ENCODE measurements at regions not wholly inside any gene's neighbourhood (a gene's known extent, or its start where the extent isn't known, plus 50 kb on each side); places are given as distances from the start of the nearest gene placed in this dataset.

DNA sequence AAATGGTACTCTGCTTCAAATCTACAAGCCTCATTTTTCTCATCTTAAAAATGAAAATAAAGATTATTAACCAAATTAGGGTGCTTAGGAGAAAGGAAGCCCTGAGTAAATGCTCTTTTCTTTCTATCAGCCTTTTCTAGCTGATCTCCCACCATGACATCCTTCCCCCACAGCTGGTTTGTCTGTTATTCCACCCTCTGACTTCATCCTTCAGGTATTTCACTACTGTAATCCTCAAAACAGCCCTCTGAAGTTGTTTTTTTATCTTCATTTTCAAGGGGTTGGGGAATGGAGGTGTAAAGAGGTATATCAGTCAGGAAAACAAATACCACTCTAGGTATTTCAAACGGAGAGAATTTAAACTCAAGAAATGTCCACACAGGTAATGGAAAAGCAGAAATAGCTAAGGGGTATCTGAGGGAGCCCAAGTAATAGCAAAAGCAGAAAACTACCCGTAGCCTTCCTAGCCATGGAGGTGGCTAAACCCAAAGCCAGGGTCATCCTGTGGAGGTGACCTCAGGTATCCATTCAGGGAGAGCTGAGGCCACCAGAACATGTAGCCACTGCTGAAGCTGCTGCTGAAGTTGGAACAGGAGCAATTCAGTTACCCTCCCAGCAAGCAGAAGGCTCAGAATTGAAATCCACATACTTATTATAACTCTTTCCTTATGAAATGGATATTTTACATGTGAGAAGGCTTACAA lies 990.9 kb upstream of the ACVR2A start:
- Histone ChIP-seq H3K4me1 (ENCODE audit: control insufficient read depth in 1 of 2, insufficient read depth in 2 of 2, low read length in 2 of 2) (no peaks in the 10 kb centered on the region), H3K27me3 (ENCODE audit: low read depth, low read length) (no peaks in the 10 kb centered on the region), H3K27ac (ENCODE audit: low read length) (no peak overlapping the region), H3K9me3 (ENCODE audit: control insufficient read depth in 1 of 2, low read length in 2 of 2) (no peaks in the 10 kb centered on the region), H3K36me3 (ENCODE audit: control insufficient read depth in 1 of 2, insufficient read depth in 2 of 2, low read length in 2 of 2) (no peaks in the 10 kb centered on the region), H3K4me3 (ENCODE audit: low read depth in 1 of 2, low read length in 2 of 2) (no peak overlapping the region)

DNA sequence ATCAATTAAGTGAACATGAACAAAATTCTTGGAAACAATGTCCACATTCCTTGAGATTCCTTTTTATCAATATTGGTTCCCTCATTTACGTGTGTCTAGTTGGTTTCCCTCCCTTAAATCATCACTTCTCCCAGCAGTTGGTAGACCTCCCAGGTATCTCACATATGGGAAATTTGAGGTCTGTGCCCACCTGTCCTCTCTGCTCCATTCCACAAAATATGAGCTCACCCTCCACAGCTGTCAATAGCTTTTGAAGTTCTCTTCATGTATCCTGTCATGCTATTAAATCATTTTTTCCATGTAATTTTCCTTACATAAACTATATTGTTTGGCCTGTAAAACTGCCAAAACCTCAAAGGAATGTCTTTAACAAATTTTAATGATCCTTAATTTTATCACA lies 992.2 kb upstream of the ACVR2A start:
- Histone ChIP-seq H3K27ac (ENCODE audit: low read length) (no peak overlapping the region), H3K36me3 (ENCODE audit: control insufficient read depth in 1 of 2, insufficient read depth in 2 of 2, low read length in 2 of 2) (no peaks in the 10 kb centered on the region), H3K27me3 (ENCODE audit: low read depth, low read length) (no peaks in the 10 kb centered on the region), H3K4me1 (ENCODE audit: control insufficient read depth in 1 of 2, insufficient read depth in 2 of 2, low read length in 2 of 2) (no peaks in the 10 kb centered on the region), H3K9me3 (ENCODE audit: control insufficient read depth in 1 of 2, low read length in 2 of 2) (no peaks in the 10 kb centered on the region), H3K4me3 (ENCODE audit: low read depth in 1 of 2, low read length in 2 of 2) (no peak overlapping the region)

DNA sequence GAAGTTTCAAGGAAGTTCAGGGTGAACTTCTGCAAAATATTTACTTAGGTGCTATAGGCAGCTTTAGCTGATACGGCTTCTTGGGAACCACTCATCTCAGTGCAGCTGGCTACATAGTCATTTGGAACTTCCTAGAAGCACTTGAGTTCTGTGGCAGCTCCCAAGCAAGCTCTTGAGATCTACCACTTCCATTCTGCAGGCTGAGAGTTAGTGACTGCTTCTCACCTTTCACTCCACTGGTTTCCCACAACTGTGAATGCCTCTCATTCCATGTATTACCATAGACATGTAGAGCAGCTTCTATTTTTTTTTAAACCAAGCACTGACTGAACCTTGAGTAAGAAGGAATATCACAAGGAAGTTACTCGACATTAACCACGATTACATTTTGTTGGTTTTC lies 994.1 kb upstream of the ACVR2A start:
- Histone ChIP-seq H3K9me3 (ENCODE audit: control insufficient read depth in 1 of 2, low read length in 2 of 2) (no peaks in the 10 kb centered on the region), H3K36me3 (ENCODE audit: control insufficient read depth in 1 of 2, insufficient read depth in 2 of 2, low read length in 2 of 2) (no peaks in the 10 kb centered on the region)

DNA sequence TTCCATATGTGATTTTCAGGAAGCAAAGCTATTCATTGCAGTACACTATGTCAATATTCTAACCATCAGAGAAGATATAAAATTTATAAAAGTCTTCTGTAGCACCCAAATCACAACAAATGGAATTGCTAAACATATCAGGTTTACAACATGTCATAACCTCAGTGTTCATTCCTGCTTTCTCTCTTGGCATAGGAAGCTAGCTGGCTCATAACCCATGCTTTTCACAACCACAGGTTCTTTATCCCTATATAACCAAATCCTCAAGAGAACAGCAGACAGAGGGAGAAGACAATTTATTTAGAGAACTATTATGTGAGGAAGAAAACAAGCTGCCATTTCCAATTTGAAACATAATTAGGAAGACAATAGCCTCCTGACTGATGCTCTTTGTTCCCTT lies 997.0 kb upstream of the ACVR2A start:
- Histone ChIP-seq H3K4me1 (ENCODE audit: control insufficient read depth in 1 of 2, insufficient read depth in 2 of 2, low read length in 2 of 2) (no peaks in the 10 kb centered on the region), H3K27ac (ENCODE audit: low read length) (no peak overlapping the region), H3K27me3 (ENCODE audit: low read depth, low read length) (no peaks in the 10 kb centered on the region), H3K9me3 (ENCODE audit: control insufficient read depth in 1 of 2, low read length in 2 of 2) (no peaks in the 10 kb centered on the region), H3K4me3 (ENCODE audit: low read depth in 1 of 2, low read length in 2 of 2) (no peak overlapping the region), H3K36me3 (ENCODE audit: control insufficient read depth in 1 of 2, insufficient read depth in 2 of 2, low read length in 2 of 2) (no peaks in the 10 kb centered on the region)

More for the DNA sequence above, 994.1 kb upstream of the ACVR2A start:
- Histone ChIP-seq H3K4me1 (ENCODE audit: control insufficient read depth in 1 of 2, insufficient read depth in 2 of 2, low read length in 2 of 2) (no peaks in the 10 kb centered on the region), H3K27me3 (ENCODE audit: low read depth, low read length) (no peaks in the 10 kb centered on the region), H3K27ac (ENCODE audit: low read length) (no peak overlapping the region), H3K4me3 (ENCODE audit: low read depth in 1 of 2, low read length in 2 of 2) (no peak overlapping the region)

GRCh38 chr2:146844226-146844990 lies 1000.4 kb upstream of the ACVR2A start:
- no peak overlapping the region for H3K27ac ChIP-seq (ENCODE audit: low read length)
- no peak overlapping the region for H3K4me3 ChIP-seq (ENCODE audit: low read depth in 1 of 2, low read length in 2 of 2)
- H3K9me3 ChIP-seq (ENCODE audit: control insufficient read depth in 1 of 2, low read length in 2 of 2), result no peaks in the 10 kb centered on the region
- no peaks in the 10 kb centered on the region for H3K36me3 ChIP-seq (ENCODE audit: control insufficient read depth in 1 of 2, insufficient read depth in 2 of 2, low read length in 2 of 2)
- no peaks in the 10 kb centered on the region for H3K4me1 ChIP-seq (ENCODE audit: control insufficient read depth in 1 of 2, insufficient read depth in 2 of 2, low read length in 2 of 2)
- H3K27me3 ChIP-seq (ENCODE audit: low read depth, low read length), result no peaks in the 10 kb centered on the region

- Histone ChIP-seq H3K27ac (ENCODE audit: low read length) (no peak overlapping the region), H3K4me1 (ENCODE audit: control insufficient read depth in 1 of 2, insufficient read depth in 2 of 2, low read length in 2 of 2) (no peaks in the 10 kb centered on the region), H3K27me3 (ENCODE audit: low read depth, low read length) (no peaks in the 10 kb centered on the region), H3K9me3 (ENCODE audit: control insufficient read depth in 1 of 2, low read length in 2 of 2) (no peaks in the 10 kb centered on the region), H3K4me3 (ENCODE audit: low read depth in 1 of 2, low read length in 2 of 2) (no peak overlapping the region), H3K36me3 (ENCODE audit: control insufficient read depth in 1 of 2, insufficient read depth in 2 of 2, low read length in 2 of 2) (no peaks in the 10 kb centered on the region)
Observed at GRCh38 chr2:146837857-146838256, 1007.0 kb upstream of the ACVR2A start.

DNA sequence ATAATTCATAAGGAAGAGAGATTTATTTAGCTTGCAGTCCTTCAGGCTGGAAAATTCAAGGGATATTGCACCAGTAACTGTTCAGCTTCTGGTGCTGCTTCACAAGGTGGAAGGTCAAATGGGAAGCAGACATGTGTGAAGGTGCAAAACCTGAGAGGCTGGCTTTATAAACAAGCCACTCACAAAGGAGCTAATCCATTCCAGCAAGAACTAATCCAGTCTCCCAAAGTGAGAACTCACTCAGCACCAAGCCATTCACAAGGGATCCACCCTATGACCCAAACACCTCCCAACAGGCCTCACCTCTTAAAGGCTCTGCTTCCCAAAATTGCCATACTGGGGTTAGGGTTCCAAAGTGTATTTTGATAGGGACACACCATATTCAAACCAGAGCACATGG lies 1018.4 kb upstream of the ACVR2A start:
- Histone ChIP-seq H3K27me3 (ENCODE audit: low read depth, low read length) (no peaks in the 10 kb centered on the region), H3K36me3 (ENCODE audit: control insufficient read depth in 1 of 2, insufficient read depth in 2 of 2, low read length in 2 of 2) (no peaks in the 10 kb centered on the region), H3K27ac (ENCODE audit: low read length) (no peak overlapping the region), H3K4me1 (ENCODE audit: control insufficient read depth in 1 of 2, insufficient read depth in 2 of 2, low read length in 2 of 2) (no peaks in the 10 kb centered on the region), H3K9me3 (ENCODE audit: control insufficient read depth in 1 of 2, low read length in 2 of 2) (peaks cover 0 to 4% of the 10 kb centered on the region in 2 donors), H3K4me3 (ENCODE audit: low read depth in 1 of 2, low read length in 2 of 2) (no peak overlapping the region)

- Histone ChIP-seq H3K27ac (ENCODE audit: low read length) (no peak overlapping the region), H3K4me3 (ENCODE audit: low read depth in 1 of 2, low read length in 2 of 2) (no peak overlapping the region), H3K9me3 (ENCODE audit: control insufficient read depth in 1 of 2, low read length in 2 of 2) (peaks cover 0 to 2% of the 10 kb centered on the region in 2 donors), H3K27me3 (ENCODE audit: low read depth, low read length) (no peaks in the 10 kb centered on the region), H3K4me1 (ENCODE audit: control insufficient read depth in 1 of 2, insufficient read depth in 2 of 2, low read length in 2 of 2) (no peaks in the 10 kb centered on the region), H3K36me3 (ENCODE audit: control insufficient read depth in 1 of 2, insufficient read depth in 2 of 2, low read length in 2 of 2) (no peaks in the 10 kb centered on the region)
Observed at GRCh38 chr2:146821836-146822316, 1023.0 kb upstream of the ACVR2A start.

DNA sequence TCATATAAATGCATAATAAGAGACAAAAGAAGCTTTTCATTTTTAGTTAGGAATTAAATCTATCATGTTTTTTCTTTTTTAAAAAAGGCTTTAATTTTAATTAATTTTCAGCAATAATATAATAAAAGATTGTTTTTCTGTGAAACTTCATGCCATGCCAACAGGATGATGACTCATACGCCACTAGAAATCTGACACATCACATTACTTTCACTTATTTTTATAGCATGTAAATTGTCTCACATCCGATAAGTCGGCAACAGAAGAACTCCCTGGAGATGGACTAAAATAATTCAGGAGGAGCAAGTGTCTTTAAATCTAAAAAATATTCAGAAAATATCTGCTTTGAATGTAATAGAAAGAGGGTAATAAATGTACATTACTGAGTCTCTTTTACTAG lies 1024.2 kb upstream of the ACVR2A start:
- Histone ChIP-seq H3K4me3 (ENCODE audit: low read depth in 1 of 2, low read length in 2 of 2) (no peak overlapping the region), H3K36me3 (ENCODE audit: control insufficient read depth in 1 of 2, insufficient read depth in 2 of 2, low read length in 2 of 2) (no peaks in the 10 kb centered on the region), H3K9me3 (ENCODE audit: control insufficient read depth in 1 of 2, low read length in 2 of 2) (peaks cover 0 to 2% of the 10 kb centered on the region in 2 donors), H3K27me3 (ENCODE audit: low read depth, low read length) (no peaks in the 10 kb centered on the region), H3K27ac (ENCODE audit: low read length) (no peak overlapping the region), H3K4me1 (ENCODE audit: control insufficient read depth in 1 of 2, insufficient read depth in 2 of 2, low read length in 2 of 2) (no peaks in the 10 kb centered on the region)

DNA sequence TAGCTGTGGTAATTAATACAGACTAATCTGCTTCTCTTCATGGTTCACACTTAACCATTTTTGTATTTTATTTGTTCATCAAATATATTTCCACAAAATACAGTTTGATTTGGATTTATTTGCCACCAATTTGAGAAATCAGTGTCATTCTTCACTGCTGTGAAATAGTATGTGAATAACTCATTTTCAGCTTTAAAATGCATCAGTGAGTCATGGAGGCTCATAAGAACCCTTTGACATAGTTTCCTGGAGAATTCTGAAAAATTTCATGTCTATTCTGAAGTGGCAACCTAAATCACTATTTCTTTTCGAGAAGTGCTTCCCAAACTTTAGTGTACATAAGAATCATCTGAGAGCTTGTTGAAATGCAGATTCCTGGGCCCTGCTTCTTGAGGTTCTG lies 1026.7 kb upstream of the ACVR2A start:
- Histone ChIP-seq H3K4me1 (ENCODE audit: control insufficient read depth in 1 of 2, insufficient read depth in 2 of 2, low read length in 2 of 2) (no peaks in the 10 kb centered on the region), H3K27ac (ENCODE audit: low read length) (no peak overlapping the region), H3K4me3 (ENCODE audit: low read depth in 1 of 2, low read length in 2 of 2) (no peak overlapping the region), H3K27me3 (ENCODE audit: low read depth, low read length) (no peaks in the 10 kb centered on the region), H3K36me3 (ENCODE audit: control insufficient read depth in 1 of 2, insufficient read depth in 2 of 2, low read length in 2 of 2) (no peaks in the 10 kb centered on the region), H3K9me3 (ENCODE audit: control insufficient read depth in 1 of 2, low read length in 2 of 2) (no peaks in the 10 kb centered on the region)

- Histone ChIP-seq H3K36me3 (ENCODE audit: control insufficient read depth in 1 of 2, insufficient read depth in 2 of 2, low read length in 2 of 2) (no peaks in the 10 kb centered on the region), H3K27ac (ENCODE audit: low read length) (no peak overlapping the region), H3K4me3 (ENCODE audit: low read depth in 1 of 2, low read length in 2 of 2) (no peak overlapping the region), H3K4me1 (ENCODE audit: control insufficient read depth in 1 of 2, insufficient read depth in 2 of 2, low read length in 2 of 2) (no peaks in the 10 kb centered on the region), H3K9me3 (ENCODE audit: control insufficient read depth in 1 of 2, low read length in 2 of 2) (no peaks in the 10 kb centered on the region), H3K27me3 (ENCODE audit: low read depth, low read length) (no peaks in the 10 kb centered on the region)
Observed at GRCh38 chr2:146817613-146818012, 1027.2 kb upstream of the ACVR2A start.

All from muscle layer of duodenum (tissue), 2 donors.